A549 (cell line): ENCODE measurements at regions not wholly inside any gene's neighbourhood (a gene's known extent, or its start where the extent isn't known, plus 50 kb on each side); places are given as distances from the start of the nearest gene placed in this dataset.

Experiments
- ATAC-seq, 2 experiments: fragments of 200-7000 bp in 1 of 2; fragments of >200 bp in 1 of 2; cut with Nextera tagmentation in 1 of 2; cut with Tn5 transposase in 1 of 2; 3 replicates each; pipeline versions ENCODE4 v1.8.0 to v1.9.1; 2018 to 2020; ENCODE audit warnings: mild to moderate bottlenecking in 1 of 2, moderate library complexity in 1 of 2
- CTCF ChIA-PET: fragments of 300-600 bp; sonication (Branson Sonifier 250); formaldehyde crosslinking; extraction: SDS; loops from one replicate; lab custom pipeline; 2021; ENCODE audit warnings: antibody characterized with exemption, inconsistent platforms; lab: Yijun Ruan, JAX
- POLR2A ChIA-PET: fragments of 350-600 bp; formaldehyde crosslinking; extraction: SDS; loops from one replicate; lab custom pipeline; 2021; ENCODE audit warnings: antibody characterized with exemption, inconsistent platforms; lab: Yijun Ruan, JAX
- DNase-seq, 2 experiments: peaks; one replicate each; pipeline versions ENCODE4 v3.0.0 to v3.0.0-alpha.2; 2011 to 2016; ENCODE audit warnings: low read depth in 1 of 2, low spot score in 1 of 2
- FAIRE-seq: peaks from 2 replicates; lab custom pipeline; 2011; peaks lifted over from hg19 to GRCh38; lab: Jason Lieb, UNC
- H3K27ac ChIP-seq, 2 experiments: fragments of >200 bp; sonication (Bioruptor Twin); formaldehyde crosslinking; 3 replicates each; pipeline ENCODE4 v1.5.1; 2016 to 2017
- H3K4me1 ChIP-seq: fragments of >200 bp; sonication (Bioruptor Twin); formaldehyde crosslinking; 3 replicates; pipeline ENCODE4 v1.6.1; 2016
- H3K4me2 ChIP-seq: fragments of >200 bp; sonication (Bioruptor Twin); formaldehyde crosslinking; 3 replicates; pipeline ENCODE4 v1.6.1; 2016
- H3K4me3 ChIP-seq: fragments of >200 bp; sonication (Bioruptor Twin); formaldehyde crosslinking; 3 replicates; pipeline ENCODE4 v1.5.1; 2016
- H3K9me3 ChIP-seq: fragments of >200 bp; sonication (Bioruptor Twin); formaldehyde crosslinking; 3 replicates; pipeline ENCODE4 v1.6.1; 2016
- CBX8 ChIP-seq: fragments of 200-600 bp; sonication (generic); IDR thresholded peaks from 2 replicates; pipeline ENCODE4 v1.6.1; 2016
- CEBPB ChIP-seq, 2 experiments: fragments of >200 bp in 1 of 2; sonication (Bioruptor Twin) in 1 of 2; formaldehyde crosslinking in 1 of 2; IDR thresholded peaks; 2 replicates each; pipeline ENCODE4 v1.6.1; 2012 to 2016
- EHMT2 ChIP-seq: fragments of 200-600 bp; sonication (generic); IDR thresholded peaks from 2 replicates; pipeline ENCODE4 v1.6.1; 2016; ENCODE audit warnings: antibody characterized with exemption, low read depth, mild to moderate bottlenecking, moderate library complexity
- EP300 ChIP-seq, 2 experiments: fragments of >200 bp; sonication (Bioruptor Twin); formaldehyde crosslinking; IDR thresholded peaks; 2 replicates in 1 of 2; 3 replicates in 1 of 2; pipeline ENCODE4 v1.6.1; 2016 to 2017
- ESRRA ChIP-seq: fragments of 150-350 bp; IDR thresholded peaks from 2 replicates; pipeline ENCODE4 v1.6.1; 2014; ENCODE audit warnings: mild to moderate bottlenecking, low read length, borderline replicate concordance
- FOSB ChIP-seq: fragments of 250-450 bp; sonication (Bioruptor Pico); IDR thresholded peaks from 2 replicates; pipeline ENCODE4 v1.5.0; 2020; ENCODE audit warnings: mild to moderate bottlenecking, moderate library complexity
- FOSL2 ChIP-seq, 2 experiments: fragments of 450-650 bp in 1 of 2; fragments of >200 bp in 1 of 2; sonication (Bioruptor Twin) in 1 of 2; formaldehyde crosslinking; IDR thresholded peaks; 2 replicates each; pipeline versions ENCODE4 v1.5.0 to v1.6.1; 2016 to 2020; ENCODE audit warnings: mild to moderate bottlenecking in 1 of 2, moderate library complexity in 1 of 2
- HDAC2 ChIP-seq: fragments of 200-600 bp; sonication (generic); IDR thresholded peaks from 2 replicates; pipeline ENCODE4 v1.6.1; 2016
- HES2 ChIP-seq: fragments of >200 bp; sonication (Bioruptor Twin); formaldehyde crosslinking; IDR thresholded peaks from 2 replicates; pipeline ENCODE4 v1.6.1; 2016
- HEYL ChIP-seq: fragments of 250-450 bp; sonication (Bioruptor Pico); IDR thresholded peaks from 2 replicates; pipeline ENCODE4 v1.8.0; 2021; ENCODE audit warnings: mild to moderate bottlenecking, moderate library complexity
- HMGXB4 ChIP-seq: fragments of 250-450 bp; sonication (Bioruptor Pico); IDR thresholded peaks from 2 replicates; pipeline ENCODE4 v1.5.0; 2021; ENCODE audit warnings: mild to moderate bottlenecking, moderate library complexity, borderline replicate concordance
- HOXB13 ChIP-seq: fragments of 250-450 bp; sonication (Bioruptor Pico); IDR thresholded peaks from 2 replicates; pipeline ENCODE4 v1.5.0; 2020; ENCODE audit warnings: low read depth, mild to moderate bottlenecking, moderate library complexity
- HOXB5 ChIP-seq: fragments of 250-450 bp; sonication (Bioruptor Pico); IDR thresholded peaks from 2 replicates; pipeline ENCODE4 v1.5.0; 2020; ENCODE audit warnings: mild to moderate bottlenecking, moderate library complexity
- JUNB ChIP-seq: fragments of >200 bp; sonication (Bioruptor Twin); formaldehyde crosslinking; IDR thresholded peaks from 2 replicates; pipeline ENCODE4 v1.6.1; 2016
- MAFK ChIP-seq: fragments of 450-650 bp; IDR thresholded peaks from 2 replicates; pipeline ENCODE4 v1.6.1; 2014; ENCODE audit not compliant: partially characterized antibody
- MAZ ChIP-seq: fragments of 150-350 bp; IDR thresholded peaks from 2 replicates; pipeline ENCODE4 v1.6.1; 2014; ENCODE audit warnings: antibody characterized with exemption, low read depth, low read length, borderline replicate concordance
- NFE2L2 ChIP-seq: fragments of 150-350 bp; conservative IDR thresholded peaks from 2 replicates; pipeline ENCODE4 v1.6.1; 2014; ENCODE audit warnings: low read length
- NR3C1 ChIP-seq: fragments of >200 bp; sonication (Bioruptor Twin); formaldehyde crosslinking; IDR thresholded peaks from 3 replicates; pipeline ENCODE4 v1.6.1; 2017
- PBX3 ChIP-seq: IDR thresholded peaks from 2 replicates; pipeline ENCODE4 v1.6.1; 2012
- PHF8 ChIP-seq: fragments of 200-600 bp; sonication (generic); IDR thresholded peaks from 2 replicates; pipeline ENCODE4 v1.6.1; 2016; ENCODE audit warnings: low read depth, mild to moderate bottlenecking, antibody characterized with exemption, moderate library complexity, borderline replicate concordance
- RAD21 ChIP-seq, 2 experiments: fragments of >200 bp in 1 of 2; sonication (Bioruptor Twin) in 1 of 2; formaldehyde crosslinking in 1 of 2; IDR thresholded peaks in 1 of 2; conservative IDR thresholded peaks in 1 of 2; 2 replicates in 1 of 2; 3 replicates in 1 of 2; pipeline ENCODE4 v1.6.1; 2012 to 2018; ENCODE audit warnings: inconsistent platforms in 1 of 2
- RARB ChIP-seq: fragments of 250-450 bp; sonication (Bioruptor Pico); IDR thresholded peaks from 2 replicates; pipeline ENCODE4 v1.8.0; 2021; ENCODE audit warnings: mild to moderate bottlenecking, moderate library complexity
- SMC3 ChIP-seq: fragments of >200 bp; sonication (Bioruptor Twin); formaldehyde crosslinking; IDR thresholded peaks from 3 replicates; pipeline ENCODE4 v1.6.1; 2018; ENCODE audit warnings: inconsistent platforms
- SREBF2 ChIP-seq: fragments of 450-650 bp; IDR thresholded peaks from 2 replicates; pipeline ENCODE4 v1.6.1; 2014; ENCODE audit warnings: mild to moderate bottlenecking, moderate library complexity
- TFCP2L1 ChIP-seq: fragments of 250-450 bp; sonication (Bioruptor Pico); IDR thresholded peaks from 2 replicates; pipeline ENCODE4 v1.5.0; 2021; ENCODE audit warnings: mild to moderate bottlenecking
- ZC3H11A ChIP-seq: fragments of 450-650 bp; IDR thresholded peaks from 2 replicates; pipeline ENCODE4 v1.6.1; 2014; ENCODE audit warnings: antibody characterized with exemption, mild to moderate bottlenecking
- WGBS: methylation state at CpG from one replicate; pipeline ENCODE4 v1.1.6; 2017; ENCODE audit errors: missing lambda C conversion rate; 5-methylcytosine and 5-hydroxymethylcytosine counted together

- no peak for TF ChIP-seq PBX3
- no peak for TF ChIP-seq NR3C1
- no peak for TF ChIP-seq ZC3H11A
- TF ChIP-seq, all 56 proteins: peak for 0
- DNase-seq (no peak), ATAC-seq (no peak), FAIRE-seq (no peak)
- peaks cover 30% of the 10 kb centered on the region for H3K4me1 ChIP-seq
- H3K4me3 ChIP-seq, result no peak overlapping the region
- ChIA-PET POLR2A (interaction anchor here (0.6 kb wide), 1 partner anchor 135 kb away, joined by 4 read pairs; no protein-coding TSS in a partner anchor), CTCF (no interaction called here)
- peak overlapping the region; percentile 46; the same call in 1 of the 3 replicates for H3K4me2 ChIP-seq
- peak overlapping the region in 1 of 2 experiments; percentile 24; a peak in 1 of 6 replicates for H3K27ac ChIP-seq
- no peaks in the 10 kb centered on the region for H3K9me3 ChIP-seq
Measured at GRCh38 chr13:73195091-73195490, 136.3 kb downstream of the KLF5 start.

- DNase-seq (peak in 1 of 2 experiments; percentile 36), ATAC-seq (peak; percentile 34 to 71; a peak in 3 of 6 replicates), FAIRE-seq (no peak)
- Histone ChIP-seq H3K9me3 (no peaks in the 10 kb centered on the region), H3K4me1 (peaks cover 36% of the 10 kb centered on the region), H3K4me3 (no peak overlapping the region), H3K4me2 (peak overlapping the region; percentile 46), H3K27ac (peak overlapping the region; percentile 45 to 66; a peak in 5 of 6 replicates)
- CTCF ChIA-PET, result no interaction called here
- WGBS, result 53% methylated on average over 4 of the region's 4 CpGs
- no peak for TF ChIP-seq RARB (CRISPR knock-in tag)
- TF ChIP-seq SREBF2, result no peak
- TF ChIP-seq MAFK, result no peak
- TF ChIP-seq EHMT2, result no peak
- TF ChIP-seq CEBPB (IDR thresholded peaks at IDR 0.05), result 0 out of 4 replicates have a peak, but pooled peaks of 1 of the 2 experiments have one; percentile 11
- POLR2A ChIA-PET, result no interaction called here
Measured at GRCh38 chr13:73194310-73194709, 135.5 kb downstream of the KLF5 start.

GRCh38 chr13:73193554-73193953 is 134.7 kb downstream of the KLF5 start:
- CTCF ChIA-PET, result no interaction called here
- POLR2A ChIA-PET, result no interaction called here
- Histone ChIP-seq H3K9me3 (no peaks in the 10 kb centered on the region), H3K4me2 (no peak overlapping the region), H3K27ac (peak overlapping the region; percentile 45 to 66; a peak in 2 of 6 replicates), H3K4me1 (peaks cover 35% of the 10 kb centered on the region; the same call in 2 of the 3 replicates), H3K4me3 (no peak overlapping the region)
- no peak for ATAC-seq
- TF ChIP-seq HDAC2, result no peak
- no peak for TF ChIP-seq JUNB
- TF ChIP-seq RAD21 (conservative IDR thresholded peaks at IDR 0.05 in 1 of 2, IDR thresholded peaks at IDR 0.05 in 1 of 2), result no peak
- no peak for TF ChIP-seq FOSB (CRISPR knock-in tag)
- TF ChIP-seq FOSL2 (IDR thresholded peaks at IDR 0.05), result no peak
- no peak for TF ChIP-seq FOSL2 (CRISPR knock-in tag; IDR thresholded peaks at IDR 0.05)
- no peak for TF ChIP-seq HOXB13
- no peak for TF ChIP-seq PHF8
- no peak for TF ChIP-seq HEYL
- TF ChIP-seq TFCP2L1 (CRISPR knock-in tag), result no peak
- no peak for DNase-seq
- WGBS, result 97% methylated on average over 1 of the region's 1 CpG
- FAIRE-seq, result no peak

- Histone ChIP-seq H3K9me3 (no peaks in the 10 kb centered on the region), H3K27ac (peak overlapping the region; percentile 61 to 68; a peak in 5 of 6 replicates), H3K4me1 (peaks cover 41% of the 10 kb centered on the region; the same call in 2 of the 3 replicates), H3K4me3 (peak overlapping the region; percentile 25; the same call in 1 of the 3 replicates), H3K4me2 (peak overlapping the region; percentile 70)
- CTCF ChIA-PET, result interaction anchor here (1.2 kb wide), 1 partner anchor 11 kb away, joined by 3 read pairs; no protein-coding TSS in a partner anchor
- FAIRE-seq, result no peak
- POLR2A ChIA-PET, result no interaction called here
- peak in 1 of 2 experiments; percentile 56; a peak in 3 of 6 replicates for ATAC-seq
- 44% methylated on average over 5 of the region's 5 CpGs for WGBS
- DNase-seq, result no peak
- no peak for TF ChIP-seq CEBPB (IDR thresholded peaks at IDR 0.05)
- TF ChIP-seq PHF8, result no peak
- TF ChIP-seq HES2, result no peak
- TF ChIP-seq FOSL2 (IDR thresholded peaks at IDR 0.05), result no peak
- TF ChIP-seq FOSL2 (CRISPR knock-in tag; IDR thresholded peaks at IDR 0.05), result no peak
- no peak for TF ChIP-seq SMC3
- no peak for TF ChIP-seq ESRRA
- no peak for TF ChIP-seq HOXB5 (CRISPR knock-in tag)
- no peak for TF ChIP-seq EP300 (IDR thresholded peaks at IDR 0.05)
- TF ChIP-seq MAZ, result no peak
- TF ChIP-seq NFE2L2, result no peak
- no peak for TF ChIP-seq HMGXB4 (CRISPR knock-in tag)
- TF ChIP-seq CBX8, result no peak
Measured at GRCh38 chr13:73190477-73190876, 131.7 kb downstream of the KLF5 start.
